HepG2 (cell line): ENCODE measurements at regions not wholly inside any gene's neighbourhood (a gene's known extent, or its start where the extent isn't known, plus 50 kb on each side); places are given as distances from the start of the nearest gene placed in this dataset.

Experiments used
- ATAC-seq: fragments of 200-7000 bp; cut with Tn5 transposase; 3 replicates; pipeline ENCODE4 v1.9.1; 2020; ENCODE audit warnings: mild to moderate bottlenecking, moderate library complexity
- BruUV-seq: library from RNA; stranded (reverse); fragments of 400-500 nt; replicated peaks from 2 replicates; lab custom pipeline; 2021; lab: Mats Ljungman, UMichigan
- CTCF ChIA-PET: fragments of 300-600 bp; formaldehyde crosslinking; extraction: SDS; loops from one replicate; lab custom pipeline; 2021; ENCODE audit warnings: low total read pairs, inconsistent platforms, low intra/inter-chr PET ratio; lab: Yijun Ruan, JAX
- POLR2A ChIA-PET: fragments of 350-600 bp; sonication (Branson Sonifier 250); formaldehyde crosslinking; loops from one replicate; lab custom pipeline; 2020; ENCODE audit warnings: antibody characterized with exemption, inconsistent platforms; lab: Yijun Ruan, JAX
- DNase-seq: peaks from one replicate; pipeline ENCODE4 v3.0.0-alpha.2; 2015; ENCODE audit warnings: low spot score
- FAIRE-seq: peaks from 3 replicates; lab custom pipeline; 2011; peaks lifted over from hg19 to GRCh38; lab: Jason Lieb, UNC
- H2AFZ ChIP-seq: one replicate; pipeline ENCODE4 v1.6.1; 2011; ENCODE audit warnings: low read length, inconsistent platforms
- H3K27ac ChIP-seq: fragments of 300-600 bp; 3 replicates; pipeline ENCODE4 v1.8.0; 2011; ENCODE audit warnings: mixed run types, mild to moderate bottlenecking, mixed read lengths, low read length, inconsistent platforms; ENCODE audit not compliant: insufficient read depth; ENCODE audit errors: extremely low read length
- H3K27me3 ChIP-seq, 2 experiments: fragments of 200-600 bp in 1 of 2; 2 replicates in 1 of 2; 3 replicates in 1 of 2; pipeline versions ENCODE4 v1.6.0 to v1.8.0; 2011; ENCODE audit warnings: low read length in 2 of 2, mild to moderate bottlenecking in 2 of 2, moderate library complexity in 2 of 2, inconsistent platforms in 1 of 2; ENCODE audit not compliant: insufficient read depth in 2 of 2, control insufficient read depth in 1 of 2
- H3K36me3 ChIP-seq, 2 experiments: fragments of 200-600 bp in 1 of 2; replicated peaks in 1 of 2; 2 replicates in 1 of 2; 3 replicates in 1 of 2; pipeline versions ENCODE4 v1.5.1 to v1.8.0; 2011; ENCODE audit warnings: low read length in 2 of 2, inconsistent platforms in 1 of 2; ENCODE audit not compliant: insufficient read depth in 2 of 2, control insufficient read depth in 1 of 2
- H3K4me1 ChIP-seq: 2 replicates; pipeline ENCODE4 v1.5.1; 2012; ENCODE audit warnings: low read length, inconsistent platforms; ENCODE audit not compliant: insufficient read depth
- H3K4me2 ChIP-seq: 2 replicates; pipeline ENCODE4 v1.6.0; 2011; ENCODE audit warnings: low read depth, low read length, inconsistent platforms
- H3K4me3 ChIP-seq, 3 experiments: fragments of 200-600 bp in 1 of 3; sonication (generic), shearing (Covaris generic) in 1 of 3; replicated peaks in 1 of 3; 2 replicates each; pipeline ENCODE4 v1.5.1; 2011 to 2016; ENCODE audit warnings: low read length in 3 of 3, inconsistent platforms in 2 of 3, low read depth in 2 of 3, mild to moderate bottlenecking in 2 of 3, control low read depth in 1 of 3, mixed read lengths in 1 of 3; ENCODE audit not compliant: insufficient read depth in 1 of 3
- H3K79me2 ChIP-seq: one replicate; pipeline ENCODE4 v1.6.1; 2011; ENCODE audit warnings: low read length, inconsistent platforms; ENCODE audit not compliant: insufficient read depth
- H3K9ac ChIP-seq: 2 replicates; pipeline ENCODE4 v1.6.0; 2011; ENCODE audit warnings: mild to moderate bottlenecking, low read depth, low read length, inconsistent platforms; ENCODE audit not compliant: insufficient read depth
- H3K9me3 ChIP-seq: 2 replicates; pipeline ENCODE4 v1.5.1; 2012; ENCODE audit warnings: mild to moderate bottlenecking, low read length
- H4K20me1 ChIP-seq: 2 replicates; pipeline ENCODE4 v1.6.0; 2011; ENCODE audit warnings: inconsistent platforms, mild to moderate bottlenecking, low read length, moderate library complexity; ENCODE audit not compliant: insufficient read depth
- ATF7 ChIP-seq, 2 experiments: fragments of 450-650 bp in 1 of 2; sonication (generic) in 1 of 2; formaldehyde crosslinking in 1 of 2; IDR thresholded peaks; 2 replicates each; pipeline versions ENCODE4 v1.4.0 to v1.6.1; 2016 to 2020; ENCODE audit warnings: antibody characterized with exemption in 1 of 2, mild to moderate bottlenecking in 1 of 2, missing genetic modification reagents in 1 of 2
- ELF4 ChIP-seq: sonication (generic); formaldehyde crosslinking; IDR thresholded peaks from 2 replicates; pipeline ENCODE4 v1.5.0; 2020; ENCODE audit warnings: missing genetic modification reagents, mild to moderate bottlenecking, moderate library complexity, borderline replicate concordance
- ETV5 ChIP-seq: IDR thresholded peaks from 2 replicates; pipeline ENCODE4 v1.6.1; 2018; ENCODE audit warnings: missing biosample characterization, missing genetic modification reagents, inconsistent platforms, borderline replicate concordance
- GPN1 ChIP-seq: sonication (generic); formaldehyde crosslinking; IDR thresholded peaks from 2 replicates; pipeline ENCODE4 v1.5.1; 2020; ENCODE audit warnings: missing genetic modification reagents, borderline replicate concordance
- HES4 ChIP-seq: sonication (generic); formaldehyde crosslinking; IDR thresholded peaks from 2 replicates; pipeline ENCODE4 v1.9.0; 2021; ENCODE audit warnings: mild to moderate bottlenecking, missing genetic modification reagents, borderline replicate concordance
- POGZ ChIP-seq: sonication (generic); formaldehyde crosslinking; IDR thresholded peaks from 2 replicates; pipeline ENCODE4 v1.4.0; 2020; ENCODE audit warnings: mild to moderate bottlenecking, missing genetic modification reagents
- ZKSCAN8 ChIP-seq: IDR thresholded peaks from 2 replicates; pipeline ENCODE4 v1.6.1; 2016; ENCODE audit warnings: borderline replicate concordance, missing genetic modification reagents, missing compliant biosample characterization
- ZNF549 ChIP-seq: sonication (generic); formaldehyde crosslinking; IDR thresholded peaks from 2 replicates; pipeline ENCODE4 v1.5.0; 2020; ENCODE audit warnings: missing genetic modification reagents
- ZNF674 ChIP-seq: sonication (generic); formaldehyde crosslinking; IDR thresholded peaks from 2 replicates; pipeline ENCODE4 v1.5.0; 2020; ENCODE audit warnings: low read depth, mild to moderate bottlenecking, missing genetic modification reagents
- ZSCAN25 ChIP-seq: sonication (generic); formaldehyde crosslinking; IDR thresholded peaks from 2 replicates; pipeline ENCODE4 v1.8.0; 2022; ENCODE audit warnings: mild to moderate bottlenecking, missing genetic modification reagents
- WGBS: methylation state at CpG from one replicate; pipeline ENCODE4 v1.1.6; 2017; ENCODE audit warnings: low lambda C conversion rate; 5-methylcytosine and 5-hydroxymethylcytosine counted together
- in situ Hi-C: cut with HindIII; loops from 2 replicates; pipeline ENCODE4 v1.10.0; 2017; ENCODE audit warnings: low pct_unique_long_range_greater_than_20kb; ENCODE audit not compliant: extremely low pct_ligation_motif_present
- intact Hi-C: fragments of 100-400 bp; cut with micrococcal nuclease; formaldehyde crosslinking; loops from one replicate; pipeline ENCODE4 v1.10.0; 2022; ENCODE audit not compliant: unreplicated experiment
- TF ChIP-seq, protein P1 (sequence below): sonication (generic); formaldehyde crosslinking; IDR thresholded peaks from 2 replicates; pipeline ENCODE4 v1.5.1; 2020; ENCODE audit warnings: mild to moderate bottlenecking, missing genetic modification reagents, borderline replicate concordance
- TF ChIP-seq, protein P2 (sequence below): sonication (generic); formaldehyde crosslinking; conservative IDR thresholded peaks from 2 replicates; pipeline ENCODE4 v1.4.0; 2020; ENCODE audit warnings: mild to moderate bottlenecking, missing genetic modification reagents, moderate library complexity

DNA sequence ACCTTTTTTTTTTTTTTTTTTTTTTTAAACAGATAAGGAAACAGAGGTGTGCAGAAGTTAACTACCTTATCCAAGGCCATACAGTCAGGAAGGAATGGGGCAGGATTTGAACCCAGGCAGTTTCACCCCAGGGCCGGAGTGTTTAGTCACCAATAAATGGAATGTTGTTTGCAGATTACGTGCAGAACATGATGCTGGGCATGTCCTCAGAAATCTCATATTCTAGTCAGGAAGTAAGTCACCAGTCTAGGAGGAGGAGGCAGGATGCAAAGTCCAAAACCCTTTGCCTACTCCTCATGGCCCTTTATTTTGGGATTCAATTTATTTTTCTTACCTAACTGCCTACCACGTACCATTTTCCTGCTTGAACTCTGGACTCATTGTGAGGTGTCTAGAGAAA, 57.1 kb upstream of the LRRC1 start (continued):
- TF ChIP-seq ELF4 (no peak), ETV5 (CRISPR knock-in tag) (peak; percentile 50; the same call in 1 of the 2 replicates), HES4 (no peak), ZNF549 (CRISPR knock-in tag) (no peak)
- TF ChIP-seq, protein P1, sequence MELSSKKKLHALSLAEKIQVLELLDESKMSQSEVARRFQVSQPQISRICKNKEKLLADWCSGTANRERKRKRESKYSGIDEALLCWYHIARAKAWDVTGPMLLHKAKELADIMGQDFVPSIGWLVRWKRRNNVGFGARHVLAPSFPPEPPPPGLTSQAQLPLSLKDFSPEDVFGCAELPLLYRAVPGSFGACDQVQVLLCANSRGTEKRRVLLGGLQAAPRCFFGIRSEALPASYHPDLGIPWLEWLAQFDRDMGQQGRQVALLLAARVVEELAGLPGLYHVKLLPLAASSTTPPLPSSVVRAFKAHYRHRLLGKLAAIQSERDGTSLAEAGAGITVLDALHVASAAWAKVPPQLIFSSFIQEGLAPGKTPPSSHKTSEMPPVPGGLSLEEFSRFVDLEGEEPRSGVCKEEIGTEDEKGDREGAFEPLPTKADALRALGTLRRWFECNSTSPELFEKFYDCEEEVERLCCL (CRISPR knock-in tag), result no peak

DNA sequence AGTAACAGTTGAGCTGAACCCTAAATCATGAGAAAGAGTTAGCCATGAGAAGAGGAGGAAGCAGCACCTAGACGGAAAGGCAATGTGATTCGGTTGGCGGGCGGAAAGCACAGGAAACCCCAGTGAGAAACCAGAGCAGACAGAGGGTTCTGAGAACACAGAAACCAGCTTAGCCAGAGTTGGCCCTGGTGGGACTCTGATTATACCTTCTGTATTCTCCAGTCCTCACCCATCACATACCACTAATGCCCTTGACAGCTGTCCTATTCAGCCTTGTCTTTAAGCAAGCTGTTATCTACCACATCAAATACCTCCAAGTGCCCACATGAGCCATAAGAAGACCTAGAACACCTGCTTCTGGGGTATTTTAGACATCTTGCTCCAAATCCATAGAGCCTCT, 58.9 kb upstream of the LRRC1 start:
- peaks cover 20% of the 10 kb centered on the region for H3K4me1 ChIP-seq
- BruUV-seq, result no TSS peak
- H3K79me2 ChIP-seq, result no peaks in the 10 kb centered on the region
- no peaks in the 10 kb centered on the region for H3K36me3 ChIP-seq
- TF ChIP-seq ZKSCAN8 (CRISPR knock-in tag), result no peak
- TF ChIP-seq ATF7 (IDR thresholded peaks at IDR 0.05), result no peak
- no peak for TF ChIP-seq ATF7 (CRISPR knock-in tag; IDR thresholded peaks at IDR 0.05)
- TF ChIP-seq ZSCAN25, result no peak
- TF ChIP-seq ZNF674 (CRISPR knock-in tag), result no peak
- no peak for TF ChIP-seq GPN1
- TF ChIP-seq, protein P2, sequence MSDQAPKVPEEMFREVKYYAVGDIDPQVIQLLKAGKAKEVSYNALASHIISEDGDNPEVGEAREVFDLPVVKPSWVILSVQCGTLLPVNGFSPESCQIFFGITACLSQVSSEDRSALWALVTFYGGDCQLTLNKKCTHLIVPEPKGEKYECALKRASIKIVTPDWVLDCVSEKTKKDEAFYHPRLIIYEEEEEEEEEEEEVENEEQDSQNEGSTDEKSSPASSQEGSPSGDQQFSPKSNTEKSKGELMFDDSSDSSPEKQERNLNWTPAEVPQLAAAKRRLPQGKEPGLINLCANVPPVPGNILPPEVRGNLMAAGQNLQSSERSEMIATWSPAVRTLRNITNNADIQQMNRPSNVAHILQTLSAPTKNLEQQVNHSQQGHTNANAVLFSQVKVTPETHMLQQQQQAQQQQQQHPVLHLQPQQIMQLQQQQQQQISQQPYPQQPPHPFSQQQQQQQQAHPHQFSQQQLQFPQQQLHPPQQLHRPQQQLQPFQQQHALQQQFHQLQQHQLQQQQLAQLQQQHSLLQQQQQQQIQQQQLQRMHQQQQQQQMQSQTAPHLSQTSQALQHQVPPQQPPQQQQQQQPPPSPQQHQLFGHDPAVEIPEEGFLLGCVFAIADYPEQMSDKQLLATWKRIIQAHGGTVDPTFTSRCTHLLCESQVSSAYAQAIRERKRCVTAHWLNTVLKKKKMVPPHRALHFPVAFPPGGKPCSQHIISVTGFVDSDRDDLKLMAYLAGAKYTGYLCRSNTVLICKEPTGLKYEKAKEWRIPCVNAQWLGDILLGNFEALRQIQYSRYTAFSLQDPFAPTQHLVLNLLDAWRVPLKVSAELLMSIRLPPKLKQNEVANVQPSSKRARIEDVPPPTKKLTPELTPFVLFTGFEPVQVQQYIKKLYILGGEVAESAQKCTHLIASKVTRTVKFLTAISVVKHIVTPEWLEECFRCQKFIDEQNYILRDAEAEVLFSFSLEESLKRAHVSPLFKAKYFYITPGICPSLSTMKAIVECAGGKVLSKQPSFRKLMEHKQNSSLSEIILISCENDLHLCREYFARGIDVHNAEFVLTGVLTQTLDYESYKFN (CRISPR knock-in tag), result no peak
- no peak for TF ChIP-seq POGZ (CRISPR knock-in tag)
- intact Hi-C loops (no loop called here), in situ Hi-C loops (no loop called here)
- H3K4me3 ChIP-seq, result no peak overlapping the region
- H3K27ac ChIP-seq, result no peak overlapping the region
- no peaks in the 10 kb centered on the region for H4K20me1 ChIP-seq
- no peaks in the 10 kb centered on the region for H3K27me3 ChIP-seq
- H3K9ac ChIP-seq, result no peak overlapping the region
- ChIA-PET POLR2A (interaction anchor here (1.5 kb wide), 1 partner anchor 59 kb away, joined by 4 read pairs; the partner anchor contains the start of gene LRRC1), CTCF (no interaction called here)
- no peak for FAIRE-seq
- no peak for ATAC-seq
- 99% methylated on average over 4 of the region's 4 CpGs for WGBS
- no peak overlapping the region for H3K4me2 ChIP-seq
- no peak for DNase-seq
- no peak overlapping the region for H2AFZ ChIP-seq
- H3K9me3 ChIP-seq, result no peaks in the 10 kb centered on the region
